ENCODE measurements at regions not wholly inside any gene's neighbourhood (a gene's known extent, or its start where the extent isn't known, plus 50 kb on each side); places are given as distances from the start of the nearest gene placed in this dataset.

- no peak overlapping the region for H3K4me3 ChIP-seq
- TF ChIP-seq CTCF (IDR thresholded peaks at IDR 0.05; ENCODE audit: control extremely low read depth, extremely low read depth), result no peak
- H3K9ac ChIP-seq (ENCODE audit: insufficient read depth in 1 of 2, low read length in 2 of 2), result no peak overlapping the region
- H3K4me1 ChIP-seq (ENCODE audit: control insufficient read depth in 5 of 5, insufficient read depth in 5 of 5, low read length in 5 of 5), result no peaks in the 10 kb centered on the region
- peaks cover 0 to 21% (median 2%) of the 10 kb centered on the region in 4 donors for H3K9me3 ChIP-seq (ENCODE audit: control insufficient read depth in 4 of 4, insufficient read depth in 3 of 4, low read length in 3 of 4)
- no peak overlapping the region for H3K27ac ChIP-seq (ENCODE audit: low read depth in 1 of 2, low read length in 1 of 2)
- WGBS, 2 donors, result 72 to 89% methylated on average over 2 of the region's 2 CpGs
- DNase-seq (no peak), ATAC-seq (ENCODE audit: insufficient read depth, low FRiP score) (no peak)
- H3K36me3 ChIP-seq (ENCODE audit: control insufficient read depth in 4 of 4, insufficient read depth in 4 of 4, low read length in 4 of 4), result no peaks in the 10 kb centered on the region
- no peaks in the 10 kb centered on the region for H3K27me3 ChIP-seq (ENCODE audit: control insufficient read depth in 3 of 3, insufficient read depth in 3 of 3, low read length in 2 of 3)
Observed at GRCh38 chr14:106051796-106052195, 525.4 kb downstream of the TMEM121 start.

GRCh38 chr14:106055289-106055688 is 528.9 kb downstream of the TMEM121 start:
- 30 to 45% methylated on average over 6 of the region's 6 CpGs for WGBS, 2 donors
- H3K9ac ChIP-seq (ENCODE audit: insufficient read depth in 1 of 2, low read length in 2 of 2), result no peak overlapping the region

GRCh38 chr14:106058342-106058741 is 532.0 kb downstream of the TMEM121 start:
- ATAC-seq (ENCODE audit: insufficient read depth, low FRiP score), result no peak
- no peak for TF ChIP-seq CTCF (IDR thresholded peaks at IDR 0.05; ENCODE audit: control extremely low read depth, extremely low read depth)
- H3K9ac ChIP-seq (ENCODE audit: insufficient read depth in 1 of 2, low read length in 2 of 2), result no peak overlapping the region
- H3K36me3 ChIP-seq (ENCODE audit: control insufficient read depth in 4 of 4, insufficient read depth in 4 of 4, low read length in 4 of 4), result no peaks in the 10 kb centered on the region
- no peak for DNase-seq
- 57 to 73% methylated on average over 8 of the region's 8 CpGs for WGBS, 2 donors
- no peak overlapping the region for H3K27ac ChIP-seq (ENCODE audit: low read depth in 1 of 2, low read length in 1 of 2)
- no peaks in the 10 kb centered on the region for H3K27me3 ChIP-seq (ENCODE audit: control insufficient read depth in 3 of 3, insufficient read depth in 3 of 3, low read length in 2 of 3)
- H3K4me3 ChIP-seq, result no peak overlapping the region
- H3K9me3 ChIP-seq (ENCODE audit: control insufficient read depth in 4 of 4, insufficient read depth in 3 of 4, low read length in 3 of 4), result peaks cover 0 to 14% (median 0%) of the 10 kb centered on the region in 4 donors
- no peaks in the 10 kb centered on the region for H3K4me1 ChIP-seq (ENCODE audit: control insufficient read depth in 5 of 5, insufficient read depth in 5 of 5, low read length in 5 of 5)

More at GRCh38 chr14:106055289-106055688, 528.9 kb downstream of the TMEM121 start:
- H3K4me3 ChIP-seq, result no peak overlapping the region
- H3K27ac ChIP-seq (ENCODE audit: low read depth in 1 of 2, low read length in 1 of 2), result no peak overlapping the region
- H3K27me3 ChIP-seq (ENCODE audit: control insufficient read depth in 3 of 3, insufficient read depth in 3 of 3, low read length in 2 of 3), result no peaks in the 10 kb centered on the region
- TF ChIP-seq CTCF (IDR thresholded peaks at IDR 0.05; ENCODE audit: control extremely low read depth, extremely low read depth), result no peak
- ATAC-seq (ENCODE audit: insufficient read depth, low FRiP score) (no peak), DNase-seq (no peak)
- H3K4me1 ChIP-seq (ENCODE audit: control insufficient read depth in 5 of 5, insufficient read depth in 5 of 5, low read length in 5 of 5), result no peaks in the 10 kb centered on the region
- no peaks in the 10 kb centered on the region for H3K36me3 ChIP-seq (ENCODE audit: control insufficient read depth in 4 of 4, insufficient read depth in 4 of 4, low read length in 4 of 4)
- H3K9me3 ChIP-seq (ENCODE audit: control insufficient read depth in 4 of 4, insufficient read depth in 3 of 4, low read length in 3 of 4), result peaks cover 0 to 14% (median 2%) of the 10 kb centered on the region in 4 donors
